GM23338 (cell line): ENCODE measurements at regions not wholly inside any gene's neighbourhood (a gene's known extent, or its start where the extent isn't known, plus 50 kb on each side); places are given as distances from the start of the nearest gene placed in this dataset.

Experiments used
- ATAC-seq: fragments of 200-7000 bp; cut with Tn5 transposase; 3 replicates; pipeline ENCODE4 v1.9.1; 2020
- DNase-seq: peaks from one replicate; pipeline ENCODE4 v3.0.0-alpha.2; 2015; ENCODE audit warnings: low spot score
- H2AFZ ChIP-seq: fragments of 200-600 bp; sonication (generic); 2 replicates; pipeline ENCODE4 v1.8.0; 2016; ENCODE audit warnings: antibody characterized with exemption, mild to moderate bottlenecking, moderate library complexity
- H3F3A ChIP-seq: fragments of 200-600 bp; sonication (generic); replicated peaks from 2 replicates; pipeline ENCODE4 v1.8.0; 2017; ENCODE audit warnings: antibody characterized with exemption, mixed run types, low read depth
- H3K27ac ChIP-seq: fragments of 200-600 bp; sonication (generic); 2 replicates; pipeline ENCODE4 v1.6.1; 2016; ENCODE audit warnings: low read depth
- H3K27me3 ChIP-seq: fragments of 200-600 bp; sonication (generic); 2 replicates; pipeline ENCODE4 v1.8.0; 2016; ENCODE audit warnings: mild to moderate bottlenecking, mixed run types, moderate library complexity; ENCODE audit not compliant: insufficient read depth
- H3K36me3 ChIP-seq: fragments of 200-600 bp; sonication (generic); 2 replicates; pipeline ENCODE4 v1.8.0; 2016; ENCODE audit warnings: mild to moderate bottlenecking; ENCODE audit not compliant: insufficient read depth
- H3K4me1 ChIP-seq: fragments of 200-600 bp; sonication (generic); 2 replicates; pipeline ENCODE4 v1.8.0; 2016; ENCODE audit warnings: mild to moderate bottlenecking, moderate library complexity; ENCODE audit not compliant: insufficient read depth
- H3K4me2 ChIP-seq: fragments of 200-600 bp; sonication (generic); 2 replicates; pipeline ENCODE4 v1.7.1; 2017; ENCODE audit warnings: mixed run types
- H3K4me3 ChIP-seq: fragments of 200-600 bp; sonication (generic); 2 replicates; pipeline ENCODE4 v1.6.1; 2016; ENCODE audit warnings: mixed run types
- H3K79me2 ChIP-seq: fragments of 200-600 bp; sonication (generic); replicated peaks from 2 replicates; pipeline ENCODE4 v1.8.0; 2017; ENCODE audit warnings: mild to moderate bottlenecking; ENCODE audit not compliant: insufficient read depth
- H3K9me2 ChIP-seq: fragments of 200-600 bp; sonication (generic); 2 replicates; pipeline ENCODE4 v1.8.0; 2017; ENCODE audit not compliant: insufficient read depth
- H4K20me1 ChIP-seq: fragments of 200-600 bp; sonication (generic); replicated peaks from 2 replicates; pipeline ENCODE4 v1.8.0; 2017; ENCODE audit warnings: mild to moderate bottlenecking; ENCODE audit not compliant: insufficient read depth
- H3K27ac Mint-ChIP-seq: 2 replicates; pipeline ENCODE4 v1.8.0; 2020; ENCODE audit warnings: inconsistent platforms, mild to moderate bottlenecking, moderate library complexity, mixed read lengths
- H3K27me3 Mint-ChIP-seq: 3 replicates; pipeline ENCODE4 v1.8.0; 2022; ENCODE audit warnings: low read depth, mild to moderate bottlenecking, moderate library complexity, mixed read lengths, inconsistent platforms; ENCODE audit not compliant: insufficient read depth, poor library complexity
- H3K36me3 Mint-ChIP-seq: 3 replicates; pipeline ENCODE4 v1.8.0; 2021; ENCODE audit warnings: low read depth, mild to moderate bottlenecking, inconsistent platforms, moderate library complexity, mixed read lengths
- H3K4me1 Mint-ChIP-seq: 3 replicates; pipeline ENCODE4 v1.8.0; 2020; ENCODE audit warnings: mild to moderate bottlenecking, inconsistent platforms, mixed read lengths
- H3K4me3 Mint-ChIP-seq: 3 replicates; pipeline ENCODE4 v1.8.0; 2021; ENCODE audit warnings: moderate library complexity, mild to moderate bottlenecking, inconsistent platforms, mixed read lengths
- H3K9me3 Mint-ChIP-seq: 3 replicates; pipeline ENCODE4 v1.8.0; 2020; ENCODE audit warnings: moderate library complexity, mild to moderate bottlenecking, inconsistent platforms, mixed read lengths
- EZH2 ChIP-seq: fragments of 200-600 bp; sonication (generic); IDR thresholded peaks from one replicate; pipeline ENCODE4 v1.8.0; 2017; ENCODE audit warnings: antibody characterized with exemption, mild to moderate bottlenecking, low read depth; ENCODE audit not compliant: unreplicated experiment
- EZH2phosphoT487 ChIP-seq: fragments of 200-600 bp; sonication (generic); IDR thresholded peaks from one replicate; pipeline ENCODE4 v1.8.1; 2018; ENCODE audit warnings: antibody characterized with exemption; ENCODE audit not compliant: unreplicated experiment
- JUNB ChIP-seq: IDR thresholded peaks from one replicate; pipeline ENCODE4 v1.6.1; 2016; ENCODE audit warnings: antibody characterized with exemption; ENCODE audit not compliant: unreplicated experiment
- NANOG ChIP-seq: IDR thresholded peaks from 2 replicates; pipeline ENCODE4 v1.6.1; 2016; ENCODE audit warnings: antibody characterized with exemption, borderline replicate concordance
- STAT1 ChIP-seq: IDR thresholded peaks from one replicate; pipeline ENCODE4 v1.6.1; 2016; ENCODE audit warnings: antibody characterized with exemption; ENCODE audit not compliant: unreplicated experiment
- ZNF114 ChIP-seq: fragments of 250-450 bp; sonication (Bioruptor Pico); IDR thresholded peaks from 2 replicates; pipeline ENCODE4 v1.5.0; 2020; ENCODE audit warnings: mild to moderate bottlenecking, moderate library complexity
- TF ChIP-seq, protein P1 (sequence below): IDR thresholded peaks from one replicate; pipeline ENCODE4 v1.6.1; 2018; ENCODE audit warnings: antibody characterized with exemption; ENCODE audit not compliant: unreplicated experiment

DNA sequence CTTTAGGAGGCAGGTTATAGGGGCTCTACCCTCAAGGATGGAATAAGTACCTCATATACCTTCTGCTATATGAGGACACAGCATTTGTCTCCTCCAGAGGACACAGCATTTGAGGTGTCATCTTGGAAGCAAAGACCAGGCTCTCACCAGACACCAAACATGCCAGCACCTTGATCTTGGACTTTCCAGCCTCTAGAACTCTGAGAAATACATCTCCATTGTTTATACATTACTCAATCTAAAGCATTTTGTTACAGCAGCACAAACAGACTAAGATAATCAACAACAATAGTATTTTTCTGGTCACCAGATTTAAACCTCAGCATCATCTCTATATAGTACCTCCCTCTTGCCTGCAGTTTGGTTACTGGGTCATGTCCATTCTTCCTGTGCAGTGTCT, 237.5 kb upstream of the KLF3 start:
- Histone ChIP-seq H3K27me3 (no peaks in the 10 kb centered on the region), H3K79me2 (no peaks in the 10 kb centered on the region), H3K4me1 (peaks cover 24% of the 10 kb centered on the region), H4K20me1 (no peaks in the 10 kb centered on the region), H3K36me3 (no peaks in the 10 kb centered on the region), H3K9me2 (peaks cover 14% of the 10 kb centered on the region), H3K27ac (no peak overlapping the region), H3K4me2 (no peak overlapping the region), H3F3A (no peaks in the 10 kb centered on the region), H2AFZ (no peak overlapping the region), H3K4me3 (no peak overlapping the region)
- ATAC-seq (no peak), DNase-seq (no peak)
- H3K27ac Mint-ChIP-seq, result no peak overlapping the region
- peaks cover 21% of the 10 kb centered on the region for H3K4me1 Mint-ChIP-seq
- no peak overlapping the region for H3K4me3 Mint-ChIP-seq
- peaks cover 3% of the 10 kb centered on the region for H3K27me3 Mint-ChIP-seq
- TF ChIP-seq, protein P1, sequence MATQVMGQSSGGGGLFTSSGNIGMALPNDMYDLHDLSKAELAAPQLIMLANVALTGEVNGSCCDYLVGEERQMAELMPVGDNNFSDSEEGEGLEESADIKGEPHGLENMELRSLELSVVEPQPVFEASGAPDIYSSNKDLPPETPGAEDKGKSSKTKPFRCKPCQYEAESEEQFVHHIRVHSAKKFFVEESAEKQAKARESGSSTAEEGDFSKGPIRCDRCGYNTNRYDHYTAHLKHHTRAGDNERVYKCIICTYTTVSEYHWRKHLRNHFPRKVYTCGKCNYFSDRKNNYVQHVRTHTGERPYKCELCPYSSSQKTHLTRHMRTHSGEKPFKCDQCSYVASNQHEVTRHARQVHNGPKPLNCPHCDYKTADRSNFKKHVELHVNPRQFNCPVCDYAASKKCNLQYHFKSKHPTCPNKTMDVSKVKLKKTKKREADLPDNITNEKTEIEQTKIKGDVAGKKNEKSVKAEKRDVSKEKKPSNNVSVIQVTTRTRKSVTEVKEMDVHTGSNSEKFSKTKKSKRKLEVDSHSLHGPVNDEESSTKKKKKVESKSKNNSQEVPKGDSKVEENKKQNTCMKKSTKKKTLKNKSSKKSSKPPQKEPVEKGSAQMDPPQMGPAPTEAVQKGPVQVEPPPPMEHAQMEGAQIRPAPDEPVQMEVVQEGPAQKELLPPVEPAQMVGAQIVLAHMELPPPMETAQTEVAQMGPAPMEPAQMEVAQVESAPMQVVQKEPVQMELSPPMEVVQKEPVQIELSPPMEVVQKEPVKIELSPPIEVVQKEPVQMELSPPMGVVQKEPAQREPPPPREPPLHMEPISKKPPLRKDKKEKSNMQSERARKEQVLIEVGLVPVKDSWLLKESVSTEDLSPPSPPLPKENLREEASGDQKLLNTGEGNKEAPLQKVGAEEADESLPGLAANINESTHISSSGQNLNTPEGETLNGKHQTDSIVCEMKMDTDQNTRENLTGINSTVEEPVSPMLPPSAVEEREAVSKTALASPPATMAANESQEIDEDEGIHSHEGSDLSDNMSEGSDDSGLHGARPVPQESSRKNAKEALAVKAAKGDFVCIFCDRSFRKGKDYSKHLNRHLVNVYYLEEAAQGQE, result no peak
- TF ChIP-seq ZNF114 (CRISPR knock-in tag), result no peak
- no peaks in the 10 kb centered on the region; the same call in 2 of the 3 replicates for H3K9me3 Mint-ChIP-seq
- no peaks in the 10 kb centered on the region for H3K36me3 Mint-ChIP-seq

DNA sequence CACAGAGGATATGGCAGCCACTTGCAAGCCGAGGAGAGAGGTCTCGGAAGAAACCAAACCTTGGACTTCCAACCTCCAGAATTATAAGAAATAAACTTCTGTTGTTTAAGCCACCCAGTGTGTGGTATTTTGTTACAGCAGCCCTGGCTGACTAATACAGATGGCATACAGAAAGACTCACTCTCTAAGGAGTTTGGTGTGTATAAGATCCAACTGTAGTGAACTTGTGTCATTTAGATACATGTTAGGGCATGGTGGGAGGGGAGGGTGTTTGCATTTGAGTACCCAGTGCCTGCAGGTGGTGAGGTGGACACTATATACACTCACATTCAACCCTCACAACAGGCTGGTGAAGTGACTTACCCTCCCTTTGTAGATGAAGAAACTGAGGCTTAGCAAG, 233.2 kb upstream of the KLF3 start:
- H3K4me2 ChIP-seq, result no peak overlapping the region
- H3F3A ChIP-seq, result no peaks in the 10 kb centered on the region
- DNase-seq (no peak), ATAC-seq (no peak)
- H4K20me1 ChIP-seq, result no peaks in the 10 kb centered on the region
- Mint-ChIP-seq H3K27me3 (no peaks in the 10 kb centered on the region), H3K27ac (no peak overlapping the region), H3K36me3 (no peaks in the 10 kb centered on the region), H3K4me3 (no peak overlapping the region), H3K9me3 (peaks cover 19% of the 10 kb centered on the region; the same call in 2 of the 3 replicates), H3K4me1 (no peaks in the 10 kb centered on the region)
- no peaks in the 10 kb centered on the region for H3K36me3 ChIP-seq
- no peak overlapping the region for H3K27ac ChIP-seq
- H3K4me1 ChIP-seq, result no peaks in the 10 kb centered on the region
- TF ChIP-seq, protein P1, result no peak
- TF ChIP-seq JUNB (no peak), EZH2phosphoT487 (no peak), ZNF114 (CRISPR knock-in tag) (no peak), NANOG (no peak), EZH2 (no peak), STAT1 (no peak)
- H3K79me2 ChIP-seq, result no peaks in the 10 kb centered on the region
- H3K9me2 ChIP-seq, result peaks cover 21% of the 10 kb centered on the region
- no peak overlapping the region for H3K4me3 ChIP-seq
- no peak overlapping the region for H2AFZ ChIP-seq
- no peaks in the 10 kb centered on the region for H3K27me3 ChIP-seq
